ENCODE measurements at regions not wholly inside any gene's neighbourhood (a gene's known extent, or its start where the extent isn't known, plus 50 kb on each side); places are given as distances from the start of the nearest gene placed in this dataset.

- DNase-seq (ENCODE audit: low read depth), result no peak
Observed at GRCh38 chr4:30939684-30940083, 219.5 kb downstream of the PCDH7 start.

DNA sequence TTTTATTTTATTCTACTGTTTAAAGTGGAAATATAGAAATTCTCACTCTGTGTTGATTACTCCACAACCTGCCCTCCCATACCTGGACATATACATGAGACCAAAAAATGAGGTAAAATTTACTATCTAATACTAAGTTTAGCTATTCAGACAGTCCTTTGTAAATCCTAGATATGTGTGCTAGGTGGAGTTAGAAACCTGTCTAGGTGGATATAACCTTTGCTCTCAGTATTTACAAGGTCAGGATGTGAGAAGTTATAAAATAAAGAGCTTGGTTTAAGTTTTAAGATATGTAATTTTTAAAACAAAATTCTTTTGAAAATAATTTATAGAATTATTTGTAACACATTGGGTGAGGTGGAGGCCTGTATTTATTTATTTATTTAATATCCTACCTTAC lies 221.5 kb downstream of the PCDH7 start:
- no peak for DNase-seq (ENCODE audit: low read depth)

- DNase-seq (ENCODE audit: low read depth), result no peak
Observed at GRCh38 chr4:30943356-30943755, 223.2 kb downstream of the PCDH7 start.

- no peak for DNase-seq (ENCODE audit: low read depth)
Observed at GRCh38 chr4:30945586-30945985, 225.4 kb downstream of the PCDH7 start.

DNA sequence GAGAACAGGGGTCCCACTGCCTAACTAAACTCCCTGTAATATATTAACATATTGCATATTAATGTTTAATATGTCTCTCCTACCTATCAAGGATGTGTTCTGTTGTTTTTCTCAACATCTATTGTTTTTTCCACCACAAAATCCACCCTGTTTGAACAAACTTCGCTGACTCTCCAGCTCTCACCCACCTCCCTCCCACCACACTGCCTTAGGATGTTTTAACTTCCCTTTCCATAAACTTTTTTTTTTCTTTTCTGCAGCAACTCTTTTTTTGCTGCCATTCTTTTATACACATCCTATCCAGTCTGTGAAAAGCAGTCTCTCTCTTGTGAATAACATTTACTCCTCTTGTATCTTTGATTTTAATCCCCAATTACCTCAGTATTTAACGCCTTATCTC lies 226.1 kb downstream of the PCDH7 start:
- DNase-seq (ENCODE audit: low read depth), result no peak

GRCh38 chr4:30948653-30949052 lies 228.5 kb downstream of the PCDH7 start:
- DNase-seq (ENCODE audit: low read depth), result peak; percentile 23

DNA sequence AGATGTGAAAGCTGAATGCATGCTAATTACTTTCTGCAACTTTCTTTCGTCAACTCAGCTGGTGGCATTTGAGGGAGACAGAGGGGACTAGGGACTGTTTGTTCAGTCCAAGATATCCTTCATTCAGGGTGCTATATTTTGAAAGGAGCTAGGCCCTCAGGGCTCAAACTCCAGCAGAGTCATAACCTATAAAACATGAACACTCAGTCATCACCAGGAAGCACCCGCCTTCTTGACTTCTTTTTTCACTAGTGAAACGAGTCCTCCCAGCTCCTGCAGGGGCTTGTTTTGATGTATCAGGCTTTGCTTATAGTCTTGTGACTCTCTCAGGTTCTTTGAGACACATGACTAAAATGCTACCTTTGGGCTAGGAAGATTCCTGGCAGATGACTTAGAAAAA lies 230.6 kb downstream of the PCDH7 start:
- no peak for DNase-seq (ENCODE audit: low read depth)

DNA sequence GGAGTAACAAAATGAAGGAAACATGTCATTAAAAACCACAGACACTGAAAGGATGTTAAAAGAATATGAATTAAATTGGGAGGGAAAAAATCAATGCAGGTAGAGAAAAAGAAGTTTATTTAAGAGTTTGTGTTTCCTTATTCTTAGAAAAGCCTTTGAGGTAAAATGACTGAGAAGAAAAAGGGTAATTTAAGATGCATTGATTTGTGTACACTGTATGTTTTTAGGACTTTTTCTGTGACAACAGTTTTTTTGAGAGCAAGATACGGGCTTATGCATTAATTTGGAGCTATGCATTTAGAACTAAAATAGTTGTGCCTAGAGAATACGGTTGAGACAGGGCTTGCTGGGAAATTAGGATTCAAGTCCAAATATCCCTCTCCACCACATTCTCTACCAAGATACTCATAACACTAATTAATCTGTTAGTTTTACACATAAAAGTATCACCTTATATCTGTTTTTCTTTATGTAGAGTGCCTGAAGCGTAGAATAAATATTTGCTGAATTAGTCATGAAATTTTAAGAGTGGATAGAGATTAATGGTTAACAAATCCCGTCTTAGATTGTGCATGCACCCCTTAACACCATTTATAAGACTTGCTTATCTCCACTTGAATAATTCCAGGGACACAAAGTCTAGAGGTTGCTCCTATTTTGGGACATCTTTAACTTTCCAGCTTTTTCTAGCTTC lies 232.5 kb downstream of the PCDH7 start:
- DNase-seq (ENCODE audit: low read depth), result no peak

GRCh38 chr4:30953799-30954198 lies 233.6 kb downstream of the PCDH7 start:
- no peak for DNase-seq (ENCODE audit: low read depth)

GRCh38 chr4:30956916-30957315 lies 236.7 kb downstream of the PCDH7 start:
- DNase-seq (ENCODE audit: low read depth), result no peak

GRCh38 chr4:30957706-30958105 lies 237.5 kb downstream of the PCDH7 start:
- no peak for DNase-seq (ENCODE audit: low read depth)

DNA sequence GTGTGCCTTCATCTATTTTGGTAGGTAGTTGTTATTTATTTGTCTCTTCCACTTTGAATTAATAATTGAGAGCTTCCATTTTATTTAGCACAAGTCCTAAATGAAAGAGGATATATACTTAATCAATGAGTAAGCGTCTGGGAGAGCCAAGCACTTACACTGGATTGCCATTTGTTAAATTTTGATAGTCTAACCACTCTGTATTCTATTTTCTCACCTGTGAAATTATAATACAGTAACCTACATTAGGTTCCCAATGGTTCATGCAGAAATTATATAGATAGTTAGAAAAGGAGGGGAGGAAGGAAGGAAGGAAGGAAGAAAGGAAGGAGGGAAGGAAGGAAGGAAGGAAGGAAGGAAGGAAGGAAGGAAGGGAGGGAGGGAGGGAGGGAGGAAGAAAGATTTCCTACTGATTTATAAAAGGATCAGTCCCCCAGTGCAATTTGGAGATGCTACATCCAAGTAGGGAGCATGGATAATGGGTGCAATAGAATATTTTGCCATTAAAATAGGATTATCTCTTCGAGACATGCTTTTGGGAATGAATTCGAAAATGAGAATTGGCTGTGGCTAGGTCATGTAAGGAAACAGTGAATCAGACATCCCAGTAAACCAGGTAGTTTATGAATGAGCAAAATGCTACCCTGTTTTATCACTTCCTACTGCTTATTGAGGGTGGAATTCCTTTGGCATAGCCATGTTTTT lies 239.8 kb downstream of the PCDH7 start:
- no peak for DNase-seq (ENCODE audit: low read depth)

GRCh38 chr4:30962939-30963338 lies 242.8 kb downstream of the PCDH7 start:
- DNase-seq (ENCODE audit: low read depth), result no peak

- no peak for DNase-seq (ENCODE audit: low read depth)
Observed at GRCh38 chr4:30968926-30969325, 248.8 kb downstream of the PCDH7 start.

GRCh38 chr4:30972542-30972941 lies 252.4 kb downstream of the PCDH7 start:
- DNase-seq (ENCODE audit: low read depth), result no peak

DNA sequence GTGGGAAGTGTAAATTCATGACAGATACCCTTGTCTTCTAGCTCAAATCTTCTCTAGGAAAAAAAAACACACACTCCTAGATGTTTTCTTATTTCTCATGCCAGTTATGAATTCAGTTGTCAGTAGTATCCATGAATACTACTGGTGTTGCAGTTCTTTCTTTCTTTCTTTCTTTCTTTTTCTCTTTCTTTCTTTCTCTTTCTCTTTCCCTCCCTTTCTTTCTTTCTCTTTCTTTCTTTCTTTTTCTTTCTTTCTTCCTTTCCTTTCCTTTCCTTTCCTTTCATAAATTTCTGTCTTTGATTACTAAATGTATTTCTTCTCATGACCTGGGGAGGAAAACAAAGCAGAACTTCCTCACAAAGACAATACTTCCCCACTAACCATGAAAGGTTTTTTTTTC lies 253.8 kb downstream of the PCDH7 start:
- no peak for DNase-seq (ENCODE audit: low read depth)

DNA sequence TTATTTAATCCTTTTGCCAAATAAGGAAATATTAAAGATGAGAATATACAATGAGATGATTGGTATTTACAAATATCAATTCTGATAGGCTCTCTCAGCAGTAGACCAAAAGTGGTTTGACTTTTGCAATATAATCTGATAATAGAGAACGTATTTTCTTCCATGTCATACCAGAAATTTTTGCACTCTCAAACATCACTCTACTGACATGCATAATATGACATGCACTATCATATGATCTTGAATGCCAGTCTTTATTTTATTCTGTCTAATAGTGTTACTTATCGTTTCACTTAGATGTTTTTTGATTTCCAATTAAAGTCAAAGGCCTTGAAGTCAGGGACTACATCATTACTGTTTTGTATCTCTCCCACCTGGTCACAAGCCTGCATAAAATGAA lies 259.2 kb downstream of the PCDH7 start:
- DNase-seq (ENCODE audit: low read depth), result no peak

DNA sequence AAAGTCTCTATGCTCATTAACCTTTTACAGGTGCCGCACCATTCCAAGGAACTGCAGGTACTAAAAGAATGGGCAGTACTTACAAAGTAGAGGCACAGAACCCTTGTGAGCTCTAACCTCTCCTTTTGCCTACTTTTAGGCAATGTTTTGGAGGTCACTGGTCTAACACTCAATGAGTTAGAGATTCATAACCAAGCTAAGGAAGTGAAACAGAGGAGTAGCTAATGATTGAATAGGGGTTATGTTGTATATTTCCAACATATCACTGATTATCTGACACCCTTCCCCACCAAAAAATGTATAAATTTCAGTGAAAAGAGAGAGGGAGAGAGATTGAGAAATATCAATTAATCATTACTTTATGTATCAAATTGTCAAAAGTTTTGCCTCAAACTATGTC lies 269.3 kb downstream of the PCDH7 start:
- DNase-seq (ENCODE audit: low read depth), result no peak

DNA sequence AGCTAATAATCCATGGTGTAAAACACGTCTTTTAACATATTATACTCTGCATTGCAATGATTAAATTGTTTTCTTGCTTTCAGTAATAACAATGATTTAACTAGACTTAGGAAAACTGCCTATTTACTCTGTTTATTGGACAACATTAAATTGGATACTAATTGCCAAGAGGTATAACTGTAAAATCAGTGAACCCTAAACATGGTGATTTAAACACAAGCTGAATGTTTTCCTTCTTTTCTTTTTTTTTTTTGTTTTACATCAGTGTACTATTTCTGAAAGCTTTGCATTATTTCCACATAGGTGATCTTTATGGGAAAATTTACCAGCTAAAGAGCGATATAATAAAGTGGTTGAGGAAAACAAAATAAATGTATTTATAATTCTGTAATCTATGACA lies 276.7 kb downstream of the PCDH7 start:
- DNase-seq (ENCODE audit: low read depth), result no peak

- no peak for DNase-seq (ENCODE audit: low read depth)
Observed at GRCh38 chr4:31005037-31005436, 284.9 kb downstream of the PCDH7 start.

GRCh38 chr4:31007858-31008257 lies 287.7 kb downstream of the PCDH7 start:
- no peak for DNase-seq (ENCODE audit: low read depth)

GRCh38 chr4:31009926-31010325 lies 289.8 kb downstream of the PCDH7 start:
- no peak for DNase-seq (ENCODE audit: low read depth)

GRCh38 chr4:31015123-31015522 lies 295.0 kb downstream of the PCDH7 start:
- DNase-seq (ENCODE audit: low read depth), result no peak

All from stromal cell of bone marrow (primary cell).